ENCODE measurements at regions not wholly inside any gene's neighbourhood (a gene's known extent, or its start where the extent isn't known, plus 50 kb on each side); places are given as distances from the start of the nearest gene placed in this dataset.

DNA sequence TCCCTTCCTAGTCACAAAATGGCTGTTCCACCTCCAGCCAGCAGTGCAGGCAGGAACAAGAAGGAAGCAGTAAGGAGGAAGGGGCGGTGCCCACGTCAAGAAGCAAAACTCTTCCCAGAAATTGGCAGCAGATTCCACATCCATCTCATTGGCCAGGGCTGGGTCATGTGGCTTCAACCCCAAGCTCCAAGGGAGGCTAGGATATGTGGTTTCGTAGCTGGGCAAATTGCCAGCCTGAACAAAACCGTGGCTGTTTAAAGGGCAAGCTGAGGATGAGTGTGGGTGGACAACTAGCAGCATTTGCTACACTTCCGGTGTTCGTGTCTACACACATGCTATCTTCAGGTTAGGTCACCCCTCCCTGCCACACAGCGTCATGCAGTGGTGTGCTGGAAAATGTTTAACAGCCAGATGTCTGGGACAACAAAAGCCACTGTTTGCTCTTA is 92.1 kb upstream of the MAP1B start:
- Mint-ChIP-seq H3K27me3 (ENCODE audit: unreplicated experiment) (no peaks in the 10 kb centered on the region), H3K4me3 (ENCODE audit: unreplicated experiment) (no peak overlapping the region), H3K27ac (ENCODE audit: unreplicated experiment) (no peak overlapping the region), H3K9me3 (ENCODE audit: unreplicated experiment) (no peaks in the 10 kb centered on the region), H3K4me1 (ENCODE audit: unreplicated experiment) (no peaks in the 10 kb centered on the region), H3K36me3 (ENCODE audit: low read depth, unreplicated experiment) (no peaks in the 10 kb centered on the region)
- TF ChIP-seq, protein P1, sequence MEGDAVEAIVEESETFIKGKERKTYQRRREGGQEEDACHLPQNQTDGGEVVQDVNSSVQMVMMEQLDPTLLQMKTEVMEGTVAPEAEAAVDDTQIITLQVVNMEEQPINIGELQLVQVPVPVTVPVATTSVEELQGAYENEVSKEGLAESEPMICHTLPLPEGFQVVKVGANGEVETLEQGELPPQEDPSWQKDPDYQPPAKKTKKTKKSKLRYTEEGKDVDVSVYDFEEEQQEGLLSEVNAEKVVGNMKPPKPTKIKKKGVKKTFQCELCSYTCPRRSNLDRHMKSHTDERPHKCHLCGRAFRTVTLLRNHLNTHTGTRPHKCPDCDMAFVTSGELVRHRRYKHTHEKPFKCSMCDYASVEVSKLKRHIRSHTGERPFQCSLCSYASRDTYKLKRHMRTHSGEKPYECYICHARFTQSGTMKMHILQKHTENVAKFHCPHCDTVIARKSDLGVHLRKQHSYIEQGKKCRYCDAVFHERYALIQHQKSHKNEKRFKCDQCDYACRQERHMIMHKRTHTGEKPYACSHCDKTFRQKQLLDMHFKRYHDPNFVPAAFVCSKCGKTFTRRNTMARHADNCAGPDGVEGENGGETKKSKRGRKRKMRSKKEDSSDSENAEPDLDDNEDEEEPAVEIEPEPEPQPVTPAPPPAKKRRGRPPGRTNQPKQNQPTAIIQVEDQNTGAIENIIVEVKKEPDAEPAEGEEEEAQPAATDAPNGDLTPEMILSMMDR (IDR thresholded peaks at IDR 0.05; ENCODE audit: unreplicated experiment) = no peak
- DNase-seq (ENCODE audit: low spot score) = no peak

DNA sequence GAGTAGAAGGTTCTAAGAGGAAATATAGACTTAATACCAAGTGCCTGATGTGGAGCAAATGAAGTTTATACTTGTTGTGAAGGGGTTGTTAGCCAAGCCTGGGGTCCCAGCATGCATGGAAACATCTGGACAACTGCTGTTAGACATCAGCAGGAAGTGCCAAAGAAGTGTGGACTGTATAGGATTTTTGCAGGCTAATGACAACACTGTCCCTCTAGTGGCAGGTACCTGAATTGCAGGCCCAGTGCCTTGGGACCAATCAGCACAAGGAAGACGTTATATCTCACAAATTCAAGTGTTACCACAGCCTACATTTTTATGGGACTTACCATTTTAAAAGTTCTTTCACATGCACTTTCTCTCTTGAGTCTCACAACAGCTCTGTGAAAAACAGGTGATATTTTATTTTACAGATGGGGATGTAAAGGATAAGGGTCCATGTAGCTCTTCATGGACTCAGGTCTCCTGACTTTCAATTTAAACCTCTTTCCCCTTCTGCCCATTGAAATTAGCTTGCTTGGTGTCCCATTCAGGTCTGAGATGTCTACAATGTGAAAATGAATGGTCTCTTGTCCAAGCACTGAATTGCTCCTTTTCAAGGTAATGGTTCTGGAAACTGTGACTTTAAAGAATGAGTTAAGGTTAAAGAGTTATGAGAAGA is 89.0 kb upstream of the MAP1B start:
- Mint-ChIP-seq H3K9me3 (ENCODE audit: unreplicated experiment) (no peaks in the 10 kb centered on the region), H3K27ac (ENCODE audit: unreplicated experiment) (no peak overlapping the region), H3K27me3 (ENCODE audit: unreplicated experiment) (no peaks in the 10 kb centered on the region), H3K36me3 (ENCODE audit: low read depth, unreplicated experiment) (no peaks in the 10 kb centered on the region), H3K4me3 (ENCODE audit: unreplicated experiment) (no peak overlapping the region), H3K4me1 (ENCODE audit: unreplicated experiment) (no peaks in the 10 kb centered on the region)
- DNase-seq (ENCODE audit: low spot score) = peak; percentile 56
- TF ChIP-seq, protein P1 (IDR thresholded peaks at IDR 0.05; ENCODE audit: unreplicated experiment) = peak; percentile 98

DNA sequence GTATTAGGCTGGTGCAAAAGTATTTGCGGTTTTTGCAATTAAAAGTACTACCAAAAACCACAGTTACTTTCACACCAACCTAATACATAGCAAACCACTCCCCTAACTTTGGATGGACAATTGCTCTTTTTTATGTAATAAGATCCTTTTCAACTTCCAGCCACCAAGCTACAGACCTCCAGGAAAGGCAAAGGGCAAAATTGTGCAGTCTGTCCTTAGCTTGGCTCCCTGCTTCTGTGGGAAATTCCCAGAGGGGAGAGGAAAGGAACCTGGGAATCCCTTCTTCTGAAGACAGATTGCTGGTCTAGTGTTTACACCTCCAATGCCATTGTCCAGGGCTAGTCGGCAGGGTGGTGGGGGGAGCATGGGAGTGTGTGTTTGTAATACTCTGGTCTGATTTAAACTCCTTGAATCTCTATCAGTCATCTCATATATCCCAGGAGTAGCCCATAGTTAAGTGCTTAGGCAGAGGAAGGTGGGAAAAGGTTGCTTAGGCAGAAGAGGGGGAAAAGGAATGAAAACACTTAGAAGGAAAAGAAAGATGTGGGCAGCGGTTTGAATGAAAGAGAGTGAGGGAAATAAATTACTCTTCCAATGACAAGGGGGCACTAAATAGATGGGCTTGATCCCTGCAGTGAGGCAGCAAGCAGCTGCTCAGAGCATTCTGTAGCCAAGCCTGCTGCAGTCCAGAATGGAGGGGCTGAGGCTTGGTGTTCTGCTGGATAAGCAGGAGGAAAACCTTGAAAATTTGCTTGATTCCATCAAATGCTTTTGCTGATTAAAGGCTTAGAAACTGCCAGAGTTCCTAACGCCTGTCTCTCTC is 86.9 kb upstream of the MAP1B start:
- Mint-ChIP-seq H3K27me3 (ENCODE audit: unreplicated experiment) (no peaks in the 10 kb centered on the region), H3K36me3 (ENCODE audit: low read depth, unreplicated experiment) (no peaks in the 10 kb centered on the region), H3K9me3 (ENCODE audit: unreplicated experiment) (no peaks in the 10 kb centered on the region), H3K4me3 (ENCODE audit: unreplicated experiment) (no peak overlapping the region), H3K27ac (ENCODE audit: unreplicated experiment) (no peak overlapping the region), H3K4me1 (ENCODE audit: unreplicated experiment) (no peaks in the 10 kb centered on the region)
- DNase-seq (ENCODE audit: low spot score) = no peak
- TF ChIP-seq, protein P1 (IDR thresholded peaks at IDR 0.05; ENCODE audit: unreplicated experiment) = no peak

DNA sequence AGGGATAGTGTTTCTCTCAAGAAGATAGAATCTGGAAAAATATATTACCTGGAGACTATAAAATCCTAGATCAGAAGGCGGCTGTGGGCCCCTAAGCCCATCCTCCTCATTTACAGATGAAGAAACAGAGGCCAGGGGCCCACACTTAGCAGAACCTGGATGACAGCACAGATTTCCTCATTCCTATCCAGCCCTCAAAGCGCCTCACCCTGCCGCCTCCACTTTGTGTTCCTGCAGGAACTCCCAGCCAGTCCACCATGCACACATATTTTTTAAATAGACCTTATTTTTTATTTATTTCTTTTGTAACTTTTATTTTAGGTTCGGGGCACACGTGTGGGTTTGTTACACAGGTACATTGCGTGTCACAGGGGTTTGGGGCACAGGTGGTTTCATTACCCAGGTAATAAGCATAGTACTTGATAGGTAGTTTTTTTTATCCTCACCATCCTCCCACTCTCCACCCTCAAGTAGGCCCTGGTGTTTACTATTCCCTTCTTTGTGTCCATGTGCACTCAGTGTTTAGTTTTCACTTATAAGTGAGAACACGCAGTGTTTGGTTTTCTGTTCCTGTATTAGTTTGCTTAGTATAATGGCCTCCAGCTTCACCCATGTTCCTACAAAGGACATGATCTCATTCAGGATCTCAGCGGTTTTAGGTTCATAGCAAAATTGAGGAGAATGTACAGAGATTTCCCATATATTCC is 85.5 kb upstream of the MAP1B start:
- DNase-seq (ENCODE audit: low spot score) = no peak
- no peaks in the 10 kb centered on the region for H3K4me1 Mint-ChIP-seq (ENCODE audit: unreplicated experiment)

More for the DNA sequence above, 85.5 kb upstream of the MAP1B start:
- TF ChIP-seq, protein P1 (IDR thresholded peaks at IDR 0.05; ENCODE audit: unreplicated experiment) = no peak
- Mint-ChIP-seq H3K4me3 (ENCODE audit: unreplicated experiment) (no peak overlapping the region), H3K9me3 (ENCODE audit: unreplicated experiment) (no peaks in the 10 kb centered on the region), H3K27ac (ENCODE audit: unreplicated experiment) (no peak overlapping the region), H3K27me3 (ENCODE audit: unreplicated experiment) (no peaks in the 10 kb centered on the region), H3K36me3 (ENCODE audit: low read depth, unreplicated experiment) (no peaks in the 10 kb centered on the region)
